Islet precursor cell (in vitro differentiated cells): ENCODE measurements at regions not wholly inside any gene's neighbourhood (a gene's known extent, or its start where the extent isn't known, plus 50 kb on each side); places are given as distances from the start of the nearest gene placed in this dataset.
"Not testable (repeated sequence)": the region's sequence is repeated elsewhere in the genome, so short reads cannot be mapped to it uniquely, and the experiment has no call there.

Experiments used
- DNase-seq: peaks from one replicate; pipeline ENCODE4 v3.0.0-alpha.2; 2018

DNA sequence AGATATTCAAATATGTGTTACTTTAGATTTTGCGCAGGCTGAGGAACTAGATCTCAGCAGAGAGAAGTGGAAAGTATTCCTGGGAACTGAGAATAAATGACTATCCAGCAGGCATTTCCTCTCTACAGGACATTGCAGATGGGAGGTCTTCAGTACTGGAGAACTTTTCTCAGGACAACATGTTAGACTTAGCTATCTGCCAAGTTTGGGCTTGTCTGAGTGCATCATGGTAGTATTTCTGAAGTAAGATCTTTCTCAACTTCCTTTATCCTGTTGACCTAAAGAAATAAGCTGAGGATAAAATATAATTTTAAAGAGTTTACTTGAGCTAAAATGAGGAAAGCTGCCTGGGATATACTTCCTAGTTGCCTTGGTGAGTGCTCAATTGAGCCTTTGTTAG is 167.9 kb upstream of the BCHE start:
- no peak for DNase-seq

DNA sequence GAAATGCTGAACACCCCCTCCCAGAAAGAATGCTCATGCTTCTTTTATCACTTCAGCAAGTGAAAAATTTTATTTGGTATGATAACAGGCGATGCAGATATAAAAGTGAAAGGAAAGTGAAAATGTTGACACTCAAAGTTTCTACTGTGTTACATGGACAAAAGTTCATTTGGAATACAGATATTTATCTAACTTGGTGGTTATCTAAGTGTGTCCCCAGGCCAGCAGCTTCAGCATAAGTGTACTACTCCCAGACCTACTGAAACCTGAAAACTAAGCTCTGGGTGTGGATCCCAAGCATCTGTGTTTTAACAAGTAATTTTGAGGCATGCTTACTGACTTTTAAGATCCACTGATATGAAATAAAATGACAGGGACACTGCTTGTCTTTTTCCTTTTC is 157.1 kb upstream of the BCHE start:
- DNase-seq, result no peak

DNA sequence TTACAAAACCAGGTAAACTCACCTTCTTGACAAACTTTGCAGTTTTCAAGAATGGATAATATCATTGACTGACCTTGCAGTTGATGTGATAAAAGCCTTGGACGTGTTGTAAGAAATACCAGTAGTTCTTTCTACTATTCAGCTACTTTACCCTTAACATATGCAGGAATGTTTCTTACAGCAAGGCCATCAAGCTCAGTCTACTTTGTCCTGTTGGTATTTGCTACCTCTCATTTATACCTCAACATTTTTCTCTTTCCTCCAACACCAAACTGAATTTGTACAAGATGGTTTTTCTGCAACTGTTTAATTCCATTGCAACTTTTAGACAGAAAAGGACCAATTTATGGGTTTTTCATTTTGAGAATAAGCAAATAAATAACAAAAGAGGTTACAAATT is 147.4 kb upstream of the BCHE start:
- no peak for DNase-seq

DNA sequence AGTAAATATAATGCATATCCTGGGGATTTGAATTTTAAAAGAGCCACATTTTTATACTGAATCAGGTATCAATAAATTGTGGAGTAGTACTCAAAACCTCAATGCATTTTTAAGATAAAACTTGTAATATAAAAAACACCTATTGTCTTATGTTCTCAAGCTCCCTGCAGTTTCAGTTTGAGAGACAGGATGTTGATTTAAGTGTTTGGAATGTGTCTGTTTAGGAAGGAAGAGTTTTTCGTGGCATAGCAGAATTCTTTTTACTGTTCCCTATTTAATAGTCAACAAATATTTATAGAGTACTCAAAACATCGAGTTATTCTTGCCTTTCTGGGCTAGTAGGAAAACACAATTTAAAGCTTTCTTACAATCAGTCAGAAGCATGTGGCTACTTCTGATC is 146.1 kb upstream of the BCHE start:
- DNase-seq, result no peak

DNA sequence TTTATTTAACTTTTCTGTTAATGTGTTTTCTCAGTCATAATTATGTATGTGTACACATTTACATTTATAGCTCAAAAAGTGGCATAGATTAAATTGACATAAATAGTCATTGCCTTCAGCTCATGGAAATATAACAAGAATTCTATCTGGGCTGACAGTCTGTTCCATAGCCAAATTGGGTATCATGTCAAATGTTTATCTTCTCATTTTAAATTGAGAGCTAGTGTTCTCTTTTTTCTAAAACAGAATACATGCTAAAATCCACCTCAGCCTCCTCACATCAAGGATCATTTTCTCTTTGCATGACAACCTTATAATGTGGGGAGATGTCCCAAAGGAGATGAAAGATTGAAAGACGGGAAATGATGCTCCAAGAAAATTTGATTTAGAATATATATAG is 144.1 kb upstream of the BCHE start:
- no peak for DNase-seq

DNA sequence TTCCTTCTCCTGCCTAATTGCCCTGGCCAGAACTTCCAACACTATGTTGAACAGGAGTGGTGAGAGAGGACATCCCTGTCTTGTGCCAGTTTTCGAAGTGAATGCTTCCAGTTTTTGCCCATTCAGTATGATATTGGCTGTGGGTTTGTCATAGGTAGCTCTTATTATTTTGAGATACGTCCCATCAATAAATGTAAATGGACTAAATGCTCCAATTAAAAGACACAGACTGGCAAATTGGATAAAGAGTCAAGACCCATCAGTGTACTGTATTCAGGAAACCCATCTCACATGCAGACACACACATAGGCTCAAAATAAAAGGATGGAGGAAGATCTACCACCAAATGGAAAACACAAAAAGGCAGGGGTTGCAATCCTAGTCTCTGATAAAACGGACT is 123.6 kb upstream of the BCHE start:
- DNase-seq, result not testable (repeated sequence)

DNA sequence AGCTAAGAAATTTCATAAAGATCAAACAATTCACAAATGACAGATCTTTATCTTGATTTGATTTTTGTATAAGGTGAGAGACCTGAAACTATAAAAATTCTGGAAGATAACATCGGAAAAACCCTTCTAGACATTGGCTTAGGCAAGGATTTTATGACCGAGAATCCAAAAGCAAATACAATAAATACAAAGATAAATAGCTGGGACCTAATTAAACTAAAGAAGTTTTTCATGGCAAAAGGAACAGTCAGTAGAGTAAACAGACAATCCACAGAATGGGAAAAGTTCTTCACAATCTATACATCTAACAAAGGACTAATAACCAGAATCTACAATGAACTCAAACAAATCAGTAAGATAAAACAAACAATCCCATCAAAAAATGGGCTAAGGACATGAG is 116.9 kb upstream of the BCHE start:
- no peak for DNase-seq

DNA sequence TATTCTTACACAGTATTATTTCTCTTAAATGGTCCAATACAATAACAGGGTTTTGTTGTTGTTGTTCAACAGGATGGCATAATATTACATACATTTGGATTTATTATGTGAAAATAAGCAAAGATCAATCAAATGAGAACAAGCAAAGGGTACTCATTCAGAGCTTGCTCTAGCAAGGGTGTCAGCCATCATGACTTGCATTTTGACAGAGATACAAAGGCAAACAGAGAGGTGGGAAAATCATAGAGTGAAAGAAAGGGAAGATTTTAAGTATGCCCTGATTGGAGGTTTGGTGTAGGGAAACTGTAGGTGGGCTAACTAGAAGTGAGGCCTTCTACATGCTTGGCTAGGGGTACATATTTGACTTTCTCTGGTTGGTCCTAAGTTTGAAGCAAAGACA is 109.1 kb upstream of the BCHE start:
- no peak for DNase-seq

DNA sequence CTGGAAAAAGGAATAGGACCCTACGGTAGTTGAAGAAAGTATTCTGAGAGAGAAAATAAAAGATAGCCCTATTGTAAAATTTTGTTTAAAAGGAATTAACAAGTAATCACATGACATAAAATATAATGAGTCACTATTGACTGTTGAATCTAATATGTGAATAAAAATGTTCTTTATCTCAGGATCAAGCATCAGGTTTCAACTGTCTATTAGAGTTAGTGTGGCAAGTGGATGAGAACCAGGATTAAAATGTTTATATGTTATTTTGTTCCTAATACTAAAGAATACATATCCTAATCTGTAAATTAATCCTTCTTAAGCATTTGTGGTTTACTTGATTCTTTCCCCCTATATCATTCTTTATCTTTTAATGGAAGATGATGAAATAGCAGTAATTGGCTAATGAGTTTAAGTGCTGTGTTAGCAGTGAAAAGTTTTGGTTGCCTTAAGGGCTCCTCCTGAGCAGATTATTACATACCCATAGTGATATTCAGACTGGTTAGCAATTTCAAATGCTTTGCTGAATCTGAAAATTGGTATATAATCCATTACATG is 101.8 kb upstream of the BCHE start:
- DNase-seq, result no peak

DNA sequence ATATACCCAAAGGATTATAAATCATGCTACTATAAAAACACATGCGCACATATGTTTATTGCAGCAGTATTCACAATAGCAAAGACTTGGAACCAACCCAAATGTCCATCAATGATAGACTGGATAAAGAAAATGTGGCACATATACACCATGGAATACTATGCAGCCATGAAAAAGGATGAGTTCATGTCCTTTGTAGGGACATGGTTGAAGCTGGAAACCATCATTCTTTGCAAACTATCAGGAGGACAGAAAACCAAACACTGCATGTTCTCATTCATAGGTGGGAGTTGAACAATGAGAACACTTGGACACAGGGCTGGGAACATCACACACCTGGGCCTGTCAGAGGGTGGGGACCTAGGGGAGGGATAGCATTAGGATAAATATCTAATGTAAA is 98.9 kb upstream of the BCHE start:
- not testable (repeated sequence) for DNase-seq

DNA sequence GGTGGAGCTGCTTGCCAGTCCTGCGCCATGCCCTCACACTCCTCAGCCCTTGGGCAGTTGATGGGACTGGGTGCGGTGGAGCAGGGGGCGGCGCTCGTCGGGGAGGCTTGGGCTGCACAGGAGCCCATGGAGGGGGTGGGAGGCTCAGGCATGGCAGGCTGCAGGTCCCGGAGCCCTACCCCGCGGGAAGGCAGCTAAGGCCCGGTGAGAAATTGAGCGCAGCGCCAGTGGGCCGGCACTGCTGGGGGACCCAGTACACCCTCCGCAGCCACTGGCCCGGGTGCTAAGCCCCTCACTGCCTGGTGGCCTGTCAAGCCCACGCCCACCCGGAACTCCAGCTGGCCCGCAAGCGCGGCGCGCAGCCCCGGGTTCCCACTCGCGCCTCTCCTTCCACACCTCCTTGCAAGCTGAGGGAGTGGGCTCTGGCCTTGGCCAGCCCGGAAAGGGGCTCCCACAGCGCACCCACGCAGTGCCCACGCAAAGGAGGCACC is 87.1 kb upstream of the BCHE start:
- DNase-seq, result not testable (repeated sequence)

DNA sequence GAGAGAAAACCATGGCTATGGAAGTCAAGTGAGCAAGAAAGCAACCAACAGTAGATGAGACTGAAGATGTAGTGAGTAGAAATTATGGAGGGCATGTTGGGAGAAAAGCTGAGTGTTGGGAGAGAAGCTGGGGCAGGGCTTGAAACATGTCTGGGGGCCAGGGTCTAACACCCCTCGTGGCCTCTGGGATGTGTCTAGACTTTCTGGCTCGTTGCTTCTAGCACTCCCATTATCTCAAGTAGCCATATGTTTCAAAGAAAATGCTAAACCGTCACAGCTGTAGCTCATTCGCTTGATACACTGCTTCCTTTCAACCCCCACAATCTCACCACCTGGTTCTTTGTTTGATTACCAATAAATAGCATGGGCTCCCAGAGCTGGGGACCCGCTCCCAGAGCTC is 83.8 kb upstream of the BCHE start:
- no peak for DNase-seq

DNA sequence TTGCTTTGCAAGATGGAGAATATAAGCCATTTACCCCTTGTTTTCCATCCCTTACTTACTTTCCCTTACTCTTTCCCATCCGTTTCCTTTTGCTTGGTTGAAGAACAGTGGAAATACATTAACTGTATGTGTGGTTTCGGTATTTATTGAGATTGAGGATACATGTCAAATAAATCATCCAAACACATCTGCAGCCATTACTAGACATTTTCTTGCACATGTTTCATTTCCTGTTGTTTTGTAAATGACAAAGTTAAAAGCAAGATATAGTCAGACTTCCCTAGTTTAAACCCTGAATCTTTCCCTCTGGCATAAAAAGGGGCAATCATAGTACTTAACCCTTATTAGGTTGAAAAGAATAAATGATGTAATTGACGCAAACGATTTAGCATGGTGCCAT is 82.1 kb upstream of the BCHE start:
- no peak for DNase-seq

DNA sequence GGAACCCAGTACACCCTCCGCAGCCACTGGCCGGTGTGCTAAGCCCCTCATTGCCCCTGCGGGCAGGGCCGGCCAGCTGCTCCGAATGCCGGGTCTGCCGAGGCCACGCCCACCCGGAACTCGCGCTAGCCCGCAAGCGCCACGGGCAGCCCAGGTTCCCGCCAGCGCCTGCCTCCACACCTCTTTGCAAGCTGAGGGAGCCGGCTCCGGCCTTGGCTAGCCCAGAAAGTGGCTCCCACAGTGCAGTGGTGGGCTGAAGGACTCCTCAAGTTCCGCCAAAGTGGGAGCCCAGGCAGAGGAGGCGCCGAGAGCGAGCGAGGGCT is 81.4 kb upstream of the BCHE start:
- DNase-seq, result no peak

DNA sequence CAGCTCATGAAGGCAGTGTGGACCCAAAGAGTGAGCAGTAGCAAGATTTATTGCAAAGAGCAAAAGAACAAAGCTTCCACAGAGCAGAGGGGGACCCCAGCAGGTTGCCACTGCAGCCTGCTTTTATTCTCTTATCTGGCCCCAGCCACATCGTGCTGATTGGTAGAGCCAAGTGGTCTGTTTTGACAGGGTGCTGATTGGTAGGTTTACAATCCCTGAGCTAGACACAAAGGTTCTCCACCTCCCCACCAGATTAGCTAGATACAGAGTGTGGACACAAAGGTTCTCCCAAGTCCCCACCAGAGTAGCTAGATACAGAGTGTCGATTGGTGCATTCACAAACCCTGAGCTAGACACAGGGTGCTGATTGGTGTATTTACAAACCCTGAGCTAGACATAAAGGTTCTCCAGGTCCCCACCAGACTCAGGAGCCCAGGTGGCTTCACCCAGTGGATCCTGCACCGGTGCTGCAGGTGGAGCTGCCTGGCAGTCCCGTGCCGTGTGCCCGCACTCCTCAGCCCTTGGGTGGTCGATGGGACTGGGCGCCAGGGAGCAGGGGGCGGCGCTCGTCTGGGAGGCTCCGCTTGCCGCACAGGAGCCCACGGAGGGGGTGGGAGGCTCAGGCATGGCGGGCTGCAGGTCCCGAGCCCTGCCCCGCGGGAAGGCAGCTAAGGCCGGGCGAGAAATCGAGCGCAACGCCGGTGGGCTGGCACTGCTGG is 80.9 kb upstream of the BCHE start:
- DNase-seq, result not testable (repeated sequence)

DNA sequence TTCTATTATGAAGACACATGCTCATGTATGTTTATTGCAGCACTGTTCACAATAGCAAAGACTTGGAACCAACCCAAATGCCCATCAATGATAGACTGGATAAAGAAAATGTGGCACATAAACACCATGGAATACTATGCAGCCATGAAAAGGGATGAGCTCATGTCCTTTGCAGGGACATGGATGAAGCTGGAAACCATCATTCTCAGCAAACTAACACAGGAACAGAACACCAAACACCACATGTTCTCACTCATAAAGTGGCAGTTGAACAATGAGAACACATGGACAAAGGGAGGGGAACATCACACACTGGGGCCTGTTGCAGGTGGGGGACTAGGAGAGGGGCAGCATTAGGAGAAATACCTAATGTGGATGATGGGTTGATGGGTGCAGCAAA is 77.9 kb upstream of the BCHE start:
- not testable (repeated sequence) for DNase-seq

DNA sequence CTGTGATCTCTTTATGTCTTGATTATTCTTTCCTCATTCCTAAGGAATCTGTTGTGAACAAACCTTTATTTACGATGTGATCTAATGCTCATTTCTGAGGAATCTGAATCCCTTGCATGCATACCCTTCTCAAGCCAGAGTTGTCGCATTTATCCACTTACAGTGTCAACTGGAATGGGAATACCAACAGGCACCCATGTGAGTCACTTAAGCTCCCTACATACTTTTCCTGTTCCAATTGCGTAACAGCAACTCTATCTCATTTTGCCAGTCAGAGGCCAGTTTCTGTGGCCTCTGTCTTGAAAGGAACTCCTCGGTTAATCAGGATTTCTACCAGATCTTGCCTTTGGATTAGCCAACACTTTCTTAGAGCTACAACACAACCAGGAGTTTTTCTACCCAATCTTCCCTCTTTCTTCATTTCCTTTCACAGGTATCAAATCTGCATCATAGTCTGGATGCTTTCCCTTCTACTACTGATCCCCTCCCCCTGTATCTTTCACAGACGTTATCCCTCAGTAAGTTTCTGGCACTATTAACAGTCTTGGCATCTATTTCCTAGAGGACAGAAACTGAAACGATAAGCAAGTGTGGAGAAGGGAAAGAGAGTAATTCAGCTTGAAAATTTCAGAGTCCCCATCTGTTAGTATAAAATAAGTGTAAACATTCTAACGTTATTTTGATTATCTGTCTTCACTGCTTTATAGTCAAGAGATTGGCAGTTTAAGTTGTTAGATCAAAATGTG is 66.8 kb upstream of the BCHE start:
- DNase-seq, result no peak

DNA sequence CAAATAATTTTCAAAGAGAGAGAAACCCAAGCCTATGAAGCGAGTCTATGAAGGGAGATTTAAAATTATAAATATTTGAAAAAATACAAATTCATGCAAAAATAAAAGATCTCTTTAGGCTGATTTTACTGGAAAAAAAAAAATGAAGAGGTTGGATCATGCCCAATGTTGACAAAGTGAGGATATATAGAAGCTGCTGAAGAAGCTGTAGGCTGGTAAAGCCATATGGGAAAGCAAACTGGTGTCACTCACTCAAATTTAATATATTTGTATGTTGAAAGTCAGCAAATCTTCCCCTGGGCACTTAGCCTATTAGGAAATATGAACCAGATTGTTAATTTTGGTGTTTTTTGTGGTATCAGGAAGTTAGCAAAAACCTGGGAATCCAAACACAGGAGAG is 61.8 kb upstream of the BCHE start:
- DNase-seq, result no peak

DNA sequence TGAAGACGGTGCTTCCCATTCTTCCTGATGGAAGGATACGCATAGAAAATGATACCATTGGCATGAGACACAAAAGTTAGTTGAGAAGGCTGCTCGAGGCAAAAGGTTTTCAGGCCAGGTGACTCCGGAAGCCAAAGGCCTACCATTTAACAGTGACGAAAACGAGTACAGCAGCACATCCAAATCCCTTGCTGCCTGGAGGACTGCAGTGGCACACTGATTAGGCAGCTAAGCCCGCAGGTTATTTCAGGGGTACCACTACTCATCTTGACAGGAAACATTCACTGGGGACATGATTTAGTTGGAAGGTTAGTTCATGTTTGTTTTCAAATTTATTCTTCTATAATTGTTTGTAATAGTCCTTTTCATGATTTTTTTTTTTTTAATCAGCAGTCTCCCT is 59.9 kb upstream of the BCHE start:
- DNase-seq, result no peak

DNA sequence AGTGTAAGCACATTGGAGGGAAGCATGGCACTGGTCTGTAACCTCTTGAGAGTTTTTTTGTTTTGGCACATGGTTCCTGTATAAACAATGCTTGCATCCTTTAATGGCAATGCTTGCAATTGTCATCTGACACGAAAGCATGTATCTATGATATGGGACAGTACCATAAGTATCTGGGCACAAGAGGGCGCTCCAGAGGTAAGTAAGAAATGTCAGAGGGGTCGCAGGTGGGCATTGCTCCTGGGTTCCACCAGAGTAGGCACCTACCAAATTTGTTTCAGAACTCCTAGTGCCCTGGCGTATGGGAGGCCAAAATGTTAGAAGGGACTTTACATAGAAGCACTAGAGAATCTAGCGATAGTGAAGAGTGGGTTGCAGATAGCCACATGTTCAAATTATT is 58.7 kb upstream of the BCHE start:
- DNase-seq, result peak; percentile 70

DNA sequence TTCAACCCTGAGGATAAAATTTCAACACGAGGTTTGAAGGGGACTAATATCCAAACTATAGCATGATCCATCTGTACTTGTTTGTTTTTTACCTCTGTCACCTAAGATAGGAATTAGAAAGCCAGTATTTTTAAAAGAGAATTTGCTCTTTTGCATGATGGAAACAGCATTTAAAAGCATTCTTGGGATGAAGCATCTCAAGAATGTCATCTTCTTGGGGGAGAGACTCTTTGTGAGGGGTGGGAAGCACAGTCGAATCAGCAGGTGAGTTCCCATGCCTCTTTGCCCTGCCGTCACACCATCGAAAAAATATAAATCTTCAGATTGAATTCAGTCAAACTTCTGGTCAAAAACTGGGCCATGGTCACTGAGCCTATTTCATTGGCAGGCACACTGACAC is 55.3 kb upstream of the BCHE start:
- DNase-seq, result no peak
